CD4-positive, alpha-beta T cell treated with Interleukin-10 for 1 hour (primary cell): ENCODE measurements at regions not wholly inside any gene's neighbourhood (a gene's known extent, or its start where the extent isn't known, plus 50 kb on each side); places are given as distances from the start of the nearest gene placed in this dataset.
A peak's percentile ranks its signal among the peaks of the same experiment; 100 is the strongest.

ENCODE experiments used
- DNase-seq: peaks from one replicate; pipeline ENCODE4 v3.0.0-alpha.2; 2020

DNA sequence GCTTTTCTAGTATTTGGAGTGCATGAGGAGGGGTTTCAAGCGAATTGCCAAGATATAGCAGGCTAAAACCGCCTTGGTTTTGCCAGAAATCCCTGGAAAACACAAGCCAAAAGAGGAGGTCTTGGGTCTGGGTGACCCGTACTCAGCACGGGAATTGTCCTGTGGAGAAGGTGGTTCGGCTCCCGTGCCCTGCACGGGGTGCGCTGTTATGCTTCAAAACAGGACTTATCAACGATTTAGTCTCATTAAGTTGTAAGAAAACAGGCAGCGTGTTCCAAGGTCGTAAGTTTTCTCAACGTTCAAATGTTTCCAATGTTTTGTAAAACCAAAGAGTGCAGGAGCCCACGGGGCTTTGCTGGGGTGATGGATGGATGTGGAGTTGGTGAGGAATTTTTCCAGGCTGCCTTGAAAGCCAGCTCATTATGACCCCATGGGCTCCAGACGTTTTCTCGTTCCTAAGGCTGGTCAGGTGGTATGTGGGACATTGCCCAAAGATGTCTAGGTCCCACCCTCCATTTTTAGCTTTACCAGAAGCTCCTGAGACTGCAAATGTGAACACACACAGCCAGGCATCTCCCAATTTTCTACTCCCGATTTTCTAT lies 75.4 kb upstream of the CLDN14 start:
- no peak for DNase-seq

DNA sequence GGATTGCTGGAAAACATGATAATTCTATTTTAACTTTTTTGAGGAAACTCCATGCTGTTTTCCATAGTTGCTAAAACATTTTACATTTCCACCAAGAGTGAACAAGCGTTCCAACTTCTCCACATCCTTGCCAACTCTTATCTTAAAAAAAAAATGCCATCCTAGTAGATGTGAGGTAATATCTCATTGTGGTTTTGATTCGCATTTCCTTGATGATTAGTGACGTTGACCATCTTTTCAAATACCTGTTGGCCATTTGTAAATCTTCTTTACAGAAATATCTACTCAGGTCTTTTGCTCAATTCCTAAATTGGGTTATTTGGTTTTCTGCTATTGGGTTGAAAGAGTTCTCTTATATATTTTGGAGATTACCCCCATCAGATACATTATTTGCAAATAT lies 77.4 kb upstream of the CLDN14 start:
- no peak for DNase-seq

DNA sequence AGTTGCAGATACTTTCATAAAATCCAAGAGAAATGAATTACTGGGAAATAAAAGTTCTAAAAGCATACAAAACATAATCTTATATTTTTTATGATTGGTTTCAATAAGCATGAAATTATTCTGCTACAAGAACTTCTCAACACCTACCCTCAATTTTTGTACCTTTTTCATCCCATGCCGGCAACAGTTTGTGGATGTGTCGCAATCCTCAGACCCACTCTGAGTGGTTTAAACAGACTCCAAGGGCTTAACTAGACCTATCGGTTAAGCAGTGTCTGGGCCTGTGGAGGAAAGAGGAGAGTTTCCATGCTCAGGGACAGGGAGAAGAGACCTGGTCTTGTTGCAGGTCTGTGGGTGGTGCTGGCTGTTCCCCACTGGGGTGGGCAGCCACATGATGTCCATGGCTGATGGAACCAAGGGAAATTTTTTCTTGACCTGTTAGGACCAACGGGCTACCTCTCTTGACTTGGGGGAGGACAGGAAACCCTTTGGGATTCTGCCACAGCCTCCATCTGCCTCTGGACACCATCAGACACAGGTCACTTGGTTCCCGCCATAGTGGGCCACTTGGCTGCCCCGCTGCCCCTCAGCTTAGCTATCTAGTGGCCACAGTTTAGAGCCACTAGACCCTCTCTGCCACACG lies 81.1 kb upstream of the CLDN14 start:
- no peak for DNase-seq

DNA sequence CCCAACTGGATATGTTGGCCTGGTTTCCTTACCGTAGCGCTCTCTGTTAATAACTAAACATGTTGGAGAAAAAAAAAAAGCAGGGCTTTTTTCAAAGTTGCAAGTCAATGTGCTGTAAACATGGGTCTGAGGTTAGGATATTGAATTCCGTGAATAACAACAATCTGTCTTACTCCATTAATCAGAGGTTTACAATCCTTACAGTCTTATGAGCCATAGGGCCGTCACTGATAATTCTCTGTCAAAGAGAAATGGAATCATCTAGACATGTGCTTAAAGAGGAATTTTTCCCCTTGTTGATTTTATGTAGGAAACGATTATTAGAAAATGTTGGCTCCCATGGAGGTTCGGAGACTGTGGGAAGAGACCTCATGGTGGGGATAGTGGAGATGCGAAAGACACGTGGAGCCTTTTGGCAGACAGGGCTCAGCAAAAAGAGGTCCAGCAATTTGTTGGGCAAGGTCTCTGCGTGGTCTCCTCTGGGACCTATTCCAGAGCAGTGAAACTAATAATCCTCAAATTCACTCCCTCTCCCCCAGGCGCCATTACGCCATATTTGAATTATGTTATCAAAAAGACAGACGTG lies 83.5 kb upstream of the CLDN14 start:
- DNase-seq, result no peak

DNA sequence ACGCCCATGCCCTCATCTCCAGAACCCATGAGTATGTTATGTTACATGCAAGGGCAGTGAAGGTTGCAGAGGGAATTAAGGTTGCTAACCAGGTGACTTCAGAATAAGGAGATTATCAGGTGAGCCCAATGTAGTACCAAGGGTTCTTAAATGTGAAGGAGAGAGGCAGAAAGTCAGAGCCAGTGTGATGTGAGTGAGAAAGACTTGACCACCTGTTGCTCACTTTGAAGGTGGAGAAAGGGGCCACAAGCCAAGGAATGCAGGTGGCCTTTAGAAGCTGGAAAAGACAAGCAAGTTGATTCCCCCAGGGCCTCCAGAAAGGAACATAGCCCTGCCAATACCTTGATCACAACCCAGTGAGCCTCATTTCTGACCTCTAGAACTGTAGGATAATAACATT lies 84.7 kb upstream of the CLDN14 start:
- DNase-seq, result no peak

DNA sequence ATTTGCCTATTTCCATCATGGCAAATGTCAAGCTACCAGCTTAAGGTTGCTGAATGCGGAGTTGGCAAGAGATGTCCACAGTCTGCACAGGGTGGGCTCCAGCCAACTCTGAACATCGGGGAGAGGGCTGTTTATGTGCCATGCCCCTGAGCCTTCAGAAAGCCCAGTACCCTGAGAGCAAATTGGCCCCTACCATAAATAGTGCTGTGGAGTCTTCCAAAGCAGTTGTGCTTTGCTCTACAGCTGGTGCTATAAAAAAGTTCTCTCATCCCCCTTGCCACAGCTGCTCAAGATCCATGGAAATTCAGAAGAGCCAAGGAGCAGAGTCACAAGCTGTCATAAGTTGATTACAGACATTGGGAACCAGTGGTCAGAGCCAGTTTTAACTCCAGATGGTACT lies 85.6 kb upstream of the CLDN14 start:
- no peak for DNase-seq

DNA sequence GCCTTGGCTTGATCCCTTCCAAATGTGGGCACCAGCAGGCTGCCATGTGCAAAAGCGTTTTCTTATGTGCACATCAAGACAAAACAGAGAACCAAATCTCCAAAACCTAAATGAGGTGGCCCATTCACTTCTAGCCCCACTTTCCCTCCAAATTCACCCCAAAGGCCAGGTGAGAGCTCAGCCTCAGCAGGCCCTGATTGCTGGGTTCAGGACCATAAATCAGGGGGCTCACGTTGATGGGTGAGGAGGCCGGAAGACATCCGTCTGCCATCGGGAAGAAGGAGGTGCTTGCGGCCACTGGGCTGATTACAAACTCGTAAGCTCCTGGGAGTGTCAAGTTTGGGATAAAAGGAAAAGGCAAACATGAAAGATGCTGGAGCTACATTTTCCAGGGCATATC lies 86.7 kb upstream of the CLDN14 start:
- no peak for DNase-seq

DNA sequence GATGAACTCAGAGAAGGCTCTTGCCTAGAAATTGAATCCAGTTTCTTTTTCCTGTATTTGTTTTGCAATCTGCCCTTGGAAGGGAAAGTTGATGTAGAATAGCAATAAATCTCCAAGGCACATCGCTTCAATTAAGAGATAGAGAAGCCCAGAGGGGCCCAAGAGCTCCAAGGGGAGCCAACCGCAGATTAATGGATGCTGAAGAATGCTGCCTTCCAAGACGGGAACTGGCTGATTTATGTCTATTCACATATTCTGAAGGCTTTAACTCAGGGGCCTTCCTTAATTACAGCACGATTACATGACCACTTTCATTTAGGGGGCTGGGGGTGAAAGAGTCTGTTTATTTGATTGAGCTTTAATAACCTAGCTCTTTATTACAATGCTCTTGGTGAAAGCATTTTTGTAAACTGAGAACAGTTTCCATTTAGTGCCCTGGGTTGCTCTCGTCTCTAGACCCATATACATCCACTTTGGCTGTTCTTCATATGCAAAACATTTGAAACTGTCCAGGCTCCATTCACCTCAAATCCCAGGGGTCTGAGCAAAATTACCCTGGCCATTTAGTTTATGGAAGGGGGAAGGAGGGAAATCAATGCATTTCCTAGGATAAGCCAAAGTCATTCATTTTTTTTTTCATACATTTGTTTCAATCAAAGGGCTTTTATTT lies 87.4 kb upstream of the CLDN14 start:
- DNase-seq, result no peak

DNA sequence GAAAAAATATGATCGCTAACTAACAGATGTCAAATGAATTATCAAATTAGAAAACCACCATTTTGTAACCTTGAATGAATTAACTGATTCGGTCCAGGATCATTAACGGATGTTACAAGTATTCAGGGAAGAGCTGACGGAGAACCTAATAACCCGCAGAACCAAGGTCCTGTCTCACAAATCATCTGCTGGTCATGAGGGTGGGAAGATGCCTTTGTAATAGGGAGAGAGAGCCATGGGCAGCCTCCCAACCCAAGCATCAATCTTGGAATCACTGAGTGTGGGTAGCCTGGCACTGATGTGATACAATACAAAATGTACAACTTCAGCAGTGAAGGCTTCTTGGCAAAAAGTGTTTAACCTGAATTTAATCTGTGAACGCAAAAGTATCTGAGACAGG lies 89.6 kb upstream of the CLDN14 start:
- DNase-seq, result no peak

DNA sequence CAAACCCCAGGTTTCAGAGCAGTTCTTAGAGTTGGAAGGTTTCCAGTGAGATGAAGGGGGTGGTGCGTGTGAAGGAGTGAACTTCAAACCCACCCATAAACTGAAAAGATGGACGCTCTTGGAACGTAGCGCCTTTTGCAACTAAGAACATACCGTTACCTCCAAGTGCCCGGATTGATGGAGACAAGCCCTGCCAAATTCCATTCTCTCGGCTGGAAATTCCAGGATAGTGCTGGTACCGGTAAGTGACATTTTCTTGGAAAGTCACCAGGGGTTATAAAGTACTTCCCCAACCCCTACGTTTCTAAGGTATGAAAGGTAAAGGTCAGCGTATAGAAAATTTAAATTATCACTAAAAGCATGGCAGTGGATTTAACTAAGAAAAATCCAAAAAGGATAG lies 91.6 kb upstream of the CLDN14 start:
- DNase-seq, result no peak

DNA sequence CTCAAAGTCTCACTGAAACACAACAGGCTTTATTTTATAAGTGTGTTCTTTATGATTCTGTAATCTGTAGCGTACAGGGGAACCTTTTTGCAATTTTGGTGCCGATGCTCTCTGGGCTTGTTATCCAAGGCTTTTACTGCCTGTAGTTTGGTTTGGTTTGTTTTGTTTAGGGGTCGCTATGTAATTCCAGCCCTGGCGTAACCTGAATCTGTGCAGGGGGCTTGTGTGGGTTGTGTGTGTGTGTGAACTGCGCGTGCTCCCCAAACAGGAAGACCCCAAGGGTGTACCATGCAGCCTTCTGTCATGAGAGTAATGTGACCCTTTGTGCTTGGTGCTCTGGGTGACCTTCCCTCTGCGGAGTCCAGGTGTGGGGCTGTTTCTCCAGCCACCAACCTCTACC lies 92.1 kb upstream of the CLDN14 start:
- no peak for DNase-seq

DNA sequence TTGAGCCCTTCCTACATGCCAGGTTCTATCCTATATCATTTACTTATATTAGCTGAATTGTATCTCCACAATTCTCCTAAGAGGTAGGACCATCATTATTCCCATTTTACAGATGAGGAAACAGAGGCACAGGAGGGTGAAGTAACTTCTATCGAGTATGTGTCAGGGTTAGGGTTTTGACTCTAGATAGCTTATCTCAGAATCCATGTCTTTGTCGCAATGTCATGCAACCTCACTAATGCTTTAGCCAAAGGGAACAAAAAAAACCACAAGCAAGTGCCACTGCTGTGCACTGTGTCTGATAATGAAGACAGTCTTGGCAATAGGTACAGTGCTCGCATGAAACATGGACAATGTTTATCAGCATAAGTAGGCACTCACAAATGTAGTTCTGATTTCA lies 95.4 kb upstream of the CLDN14 start:
- DNase-seq, result no peak

DNA sequence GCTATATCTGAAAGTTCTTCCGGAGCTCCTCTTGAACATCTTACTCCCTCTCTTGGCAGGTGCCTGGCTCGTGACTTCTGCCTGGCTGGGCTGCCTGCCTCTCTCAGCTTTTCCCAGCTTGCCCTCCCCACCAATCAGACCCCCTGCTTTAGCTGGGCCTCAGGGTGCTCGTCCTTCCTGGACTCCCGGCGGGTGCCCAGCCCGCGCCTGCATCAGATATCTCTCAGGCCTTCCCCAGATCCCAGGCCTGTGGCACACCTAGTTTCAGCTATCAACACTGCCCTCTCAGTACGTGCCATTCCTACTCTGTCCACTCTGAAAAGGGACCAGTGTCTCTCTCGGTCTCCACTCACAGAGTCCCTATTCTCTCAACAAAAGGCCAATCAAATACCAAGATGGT lies 96.5 kb upstream of the CLDN14 start:
- DNase-seq, result no peak

DNA sequence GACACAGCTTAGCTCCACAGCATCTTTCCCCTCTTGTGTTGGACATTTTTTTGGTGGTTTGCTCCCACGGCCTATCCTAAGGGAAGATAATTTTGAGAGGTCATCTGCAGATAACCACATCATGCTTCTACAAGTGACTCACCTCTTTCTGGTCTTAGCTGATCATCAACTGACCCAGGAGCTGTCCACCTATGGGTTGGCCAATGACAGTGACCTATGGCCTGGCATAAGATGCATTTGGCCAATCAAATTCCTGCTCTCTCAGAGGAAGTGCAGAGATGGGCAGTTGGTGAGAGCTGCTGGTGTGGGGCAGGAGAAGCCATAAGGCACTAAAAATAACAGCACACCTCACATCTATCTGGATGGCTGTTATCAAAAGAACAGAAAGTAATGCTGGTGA lies 100.0 kb upstream of the CLDN14 start:
- no peak for DNase-seq

DNA sequence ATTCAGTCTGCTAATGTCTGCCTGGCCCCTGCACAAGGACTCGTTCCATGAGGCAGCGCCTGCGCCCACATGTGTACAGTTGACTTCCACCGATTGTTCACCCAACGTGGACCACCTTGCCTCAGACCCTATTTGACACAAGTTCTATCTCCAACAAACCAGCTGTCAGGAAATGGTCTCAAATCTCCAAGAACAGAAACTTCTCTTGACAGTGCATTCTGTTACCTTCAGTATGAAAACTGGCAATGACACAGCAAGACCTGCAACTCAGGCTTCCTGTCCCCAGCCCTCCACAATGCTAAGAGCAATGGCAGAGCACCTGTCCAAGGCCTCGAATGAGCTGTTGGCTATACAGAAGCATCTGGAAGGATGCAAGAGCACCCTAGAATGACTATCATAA lies 102.3 kb upstream of the CLDN14 start:
- DNase-seq, result no peak

DNA sequence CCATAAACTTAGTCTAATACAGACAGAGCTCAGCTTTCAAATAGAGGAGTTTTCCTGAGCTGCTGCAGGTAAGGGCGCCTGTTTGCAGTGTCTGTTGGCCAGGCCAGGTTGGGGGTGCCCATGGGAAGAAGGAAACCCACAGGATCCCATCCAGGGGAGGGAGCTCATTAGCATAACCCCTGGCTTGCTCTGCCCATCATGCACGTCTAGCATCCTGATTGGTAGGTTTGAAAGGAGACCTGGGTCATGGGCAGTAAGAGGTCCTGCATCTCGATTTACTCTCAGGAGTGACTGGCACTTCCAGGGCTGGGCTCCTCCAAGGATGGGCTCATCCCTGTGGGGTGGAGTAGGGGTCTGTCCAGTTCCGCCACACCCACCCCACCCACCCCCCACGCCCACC lies 103.7 kb upstream of the CLDN14 start:
- DNase-seq, result no peak

DNA sequence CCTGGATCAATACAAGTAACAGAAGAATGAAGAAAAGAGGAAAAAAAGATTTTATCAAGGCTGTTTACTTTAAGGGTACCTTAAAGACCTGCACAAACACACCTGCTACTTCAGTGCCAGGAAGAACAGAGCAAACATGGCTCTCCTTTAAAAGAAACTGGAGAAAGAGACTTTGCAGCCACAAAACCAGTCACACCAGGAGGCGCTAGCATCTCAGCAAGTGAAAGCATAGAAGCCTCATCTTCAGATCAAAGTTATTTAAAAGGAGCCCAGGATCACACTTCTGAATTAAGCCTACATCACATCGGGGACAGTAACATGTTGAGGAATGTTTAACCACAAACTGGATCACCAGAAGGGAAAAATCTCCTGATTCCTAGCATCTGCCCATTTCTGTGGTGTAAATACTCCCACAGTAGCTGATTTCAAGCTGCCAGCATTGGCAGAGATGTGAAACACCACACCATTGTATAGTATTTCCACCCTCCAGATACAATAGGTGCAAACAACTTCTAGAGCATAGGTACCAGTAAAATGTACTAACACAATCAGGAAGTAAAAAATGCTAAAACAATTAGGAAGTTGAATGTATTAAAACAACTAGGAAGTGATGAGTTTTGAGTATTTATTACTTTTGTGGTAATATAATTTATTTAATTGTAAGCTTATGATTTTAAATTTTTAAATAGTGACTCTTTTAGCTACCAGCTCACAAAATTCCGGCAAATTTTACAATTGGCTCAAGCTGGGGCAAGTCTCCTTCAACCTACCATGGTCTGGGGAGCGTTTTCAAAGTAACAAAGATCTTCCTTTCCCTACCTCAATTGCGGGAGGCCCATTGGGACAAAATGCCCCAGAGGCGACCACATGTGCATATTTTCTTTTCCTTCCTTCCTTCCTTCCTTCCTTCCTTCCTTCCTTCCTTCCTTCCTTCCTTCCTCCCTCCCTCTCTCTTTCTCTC lies 105.3 kb upstream of the CLDN14 start:
- peak; percentile 6 for DNase-seq

DNA sequence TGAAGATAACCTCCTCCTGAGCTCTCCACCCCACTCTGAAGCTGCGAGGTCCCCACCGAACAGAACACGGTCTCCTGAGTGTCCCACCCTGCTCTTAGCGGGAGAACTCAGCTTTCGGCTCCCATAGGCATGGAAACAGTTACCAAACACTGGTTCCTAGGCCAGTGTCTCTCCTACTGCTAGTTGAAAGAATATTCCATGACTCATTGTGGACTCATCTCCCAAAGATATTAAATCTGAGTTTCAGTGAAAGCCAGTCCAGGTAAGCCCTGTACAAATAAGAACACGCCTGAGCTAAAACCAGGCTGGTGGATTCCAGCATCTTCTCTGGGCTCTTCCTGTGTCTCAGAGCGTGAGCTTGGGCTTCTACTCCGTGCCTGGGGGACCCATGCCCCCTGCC lies 107.5 kb upstream of the CLDN14 start:
- no peak for DNase-seq

DNA sequence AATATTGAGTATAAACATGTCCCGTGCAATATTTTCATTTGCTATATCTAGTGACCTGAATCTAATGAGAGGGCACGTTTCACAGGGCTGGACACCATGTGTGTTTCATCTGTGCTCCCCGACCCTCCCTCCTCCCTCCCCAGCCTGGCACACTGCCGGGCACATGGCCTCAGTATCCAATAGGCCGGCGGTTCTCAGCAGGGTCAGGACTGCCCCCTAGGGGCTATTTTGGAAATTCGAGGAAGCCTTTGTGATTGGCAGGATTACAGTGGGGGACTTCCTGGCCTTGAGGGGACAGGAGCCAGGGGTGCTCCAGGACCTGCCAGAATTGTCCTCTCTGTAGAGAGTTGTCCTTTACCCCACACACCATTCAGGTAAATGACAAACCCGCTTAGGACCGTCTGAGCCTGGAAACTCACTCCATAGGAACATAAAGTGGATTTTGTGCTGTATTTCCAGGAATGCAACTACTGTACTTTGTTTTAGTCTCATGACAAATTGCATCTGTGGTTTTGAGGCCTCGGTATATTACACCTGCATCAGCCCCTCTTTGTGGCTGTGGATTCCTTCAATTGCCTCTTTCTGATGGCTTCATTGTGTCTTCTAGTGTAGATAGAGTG lies 109.5 kb upstream of the SIM2 start:
- DNase-seq, result no peak

DNA sequence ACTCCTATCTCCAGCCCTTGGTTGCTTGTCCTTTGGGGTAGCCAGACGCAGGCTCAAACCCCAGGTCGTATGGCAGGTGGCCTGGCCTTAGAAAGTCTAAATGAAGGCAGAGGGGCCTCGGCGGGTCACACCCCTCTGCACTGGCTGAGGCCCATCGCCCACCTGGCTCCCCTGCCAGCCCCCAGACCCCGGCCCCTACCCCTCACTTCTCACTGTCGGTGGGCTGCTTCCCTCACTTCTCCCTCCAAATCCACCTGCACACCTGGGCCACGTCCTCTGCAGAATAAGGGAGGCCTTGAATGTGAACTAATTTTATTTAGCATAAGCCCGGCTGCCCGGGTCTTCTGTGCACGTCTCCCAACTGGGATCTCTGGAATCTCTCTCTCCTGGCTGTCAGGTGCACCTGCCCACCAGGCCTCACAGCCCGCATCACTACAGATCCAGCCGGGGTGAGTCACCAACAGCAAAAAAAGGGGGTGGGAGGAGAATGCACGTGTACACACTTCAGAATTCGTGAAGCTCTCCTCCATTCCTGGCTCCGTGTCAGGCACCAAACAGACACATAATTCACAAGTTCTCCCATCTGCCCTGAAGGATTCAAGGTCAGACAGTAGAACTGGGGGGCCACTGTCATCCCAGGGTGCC lies 107.5 kb upstream of the SIM2 start:
- DNase-seq, result no peak

DNA sequence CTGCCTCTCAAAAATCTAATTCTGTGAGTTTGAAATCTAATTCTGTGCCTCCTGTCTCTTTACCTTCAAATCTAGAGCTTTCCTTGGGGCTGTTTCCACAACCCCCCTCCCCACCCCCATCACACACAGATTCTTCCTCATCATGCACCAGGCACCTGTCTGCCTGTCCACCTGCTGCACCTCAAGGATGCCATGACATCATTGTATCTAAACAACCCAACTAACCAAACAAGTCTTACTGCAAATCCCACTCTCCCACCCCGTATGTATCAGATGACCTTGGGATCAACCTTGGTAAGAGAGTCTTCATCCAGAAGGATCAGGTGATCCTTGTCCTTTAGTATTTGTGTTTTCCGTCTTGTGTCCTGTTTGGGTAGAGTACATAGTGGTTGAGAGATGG lies 102.7 kb upstream of the SIM2 start:
- no peak for DNase-seq

DNA sequence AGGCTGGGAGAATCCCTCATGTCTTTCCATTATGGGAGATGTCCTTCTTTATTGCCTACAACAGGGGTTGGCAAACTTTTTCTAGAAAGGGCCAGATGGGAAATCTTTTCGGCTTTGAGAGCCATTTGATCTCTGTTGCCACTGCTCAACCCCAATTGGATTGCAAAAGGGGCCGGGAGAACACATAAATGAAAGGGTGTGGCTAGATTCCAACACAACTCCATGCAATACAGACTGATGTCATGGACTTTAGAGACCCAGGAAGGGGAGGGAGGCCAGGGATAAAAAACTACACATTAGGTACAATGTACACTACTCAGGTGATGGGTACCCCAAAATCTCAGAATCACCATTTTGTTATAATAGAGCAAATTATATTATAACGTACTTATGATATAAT lies 97.6 kb upstream of the SIM2 start:
- no peak for DNase-seq
